ENCODE measurements at regions not wholly inside any gene's neighbourhood (a gene's known extent, or its start where the extent isn't known, plus 50 kb on each side); places are given as distances from the start of the nearest gene placed in this dataset.

DNA sequence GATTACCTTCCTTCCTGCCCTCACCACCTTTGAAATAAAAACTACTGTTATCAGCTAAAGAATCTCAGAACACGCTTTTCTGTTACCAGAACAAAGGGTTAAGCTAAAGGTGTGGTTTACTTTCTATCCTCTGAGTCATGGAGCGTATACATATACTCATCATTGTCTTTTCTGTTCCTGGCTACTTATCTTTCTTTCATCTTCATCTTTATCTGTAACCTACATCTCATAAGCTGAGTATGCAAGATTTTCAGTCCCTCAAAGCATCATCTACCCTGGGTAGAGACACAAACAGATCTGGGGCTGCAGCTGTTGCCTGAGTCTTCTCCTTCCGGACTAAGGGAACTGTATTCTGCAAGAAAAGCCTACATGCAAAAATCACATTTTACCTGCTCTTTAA is 75.6 kb downstream of the LMO4 start:
- DNase-seq (ENCODE audit: low read depth, low spot score): no peak
- ATAC-seq: no peak
- no peak for TF ChIP-seq POLR2AphosphoS5 (IDR thresholded peaks at IDR 0.05; ENCODE audit: low read depth, low read length)
- TF ChIP-seq, protein P1, sequence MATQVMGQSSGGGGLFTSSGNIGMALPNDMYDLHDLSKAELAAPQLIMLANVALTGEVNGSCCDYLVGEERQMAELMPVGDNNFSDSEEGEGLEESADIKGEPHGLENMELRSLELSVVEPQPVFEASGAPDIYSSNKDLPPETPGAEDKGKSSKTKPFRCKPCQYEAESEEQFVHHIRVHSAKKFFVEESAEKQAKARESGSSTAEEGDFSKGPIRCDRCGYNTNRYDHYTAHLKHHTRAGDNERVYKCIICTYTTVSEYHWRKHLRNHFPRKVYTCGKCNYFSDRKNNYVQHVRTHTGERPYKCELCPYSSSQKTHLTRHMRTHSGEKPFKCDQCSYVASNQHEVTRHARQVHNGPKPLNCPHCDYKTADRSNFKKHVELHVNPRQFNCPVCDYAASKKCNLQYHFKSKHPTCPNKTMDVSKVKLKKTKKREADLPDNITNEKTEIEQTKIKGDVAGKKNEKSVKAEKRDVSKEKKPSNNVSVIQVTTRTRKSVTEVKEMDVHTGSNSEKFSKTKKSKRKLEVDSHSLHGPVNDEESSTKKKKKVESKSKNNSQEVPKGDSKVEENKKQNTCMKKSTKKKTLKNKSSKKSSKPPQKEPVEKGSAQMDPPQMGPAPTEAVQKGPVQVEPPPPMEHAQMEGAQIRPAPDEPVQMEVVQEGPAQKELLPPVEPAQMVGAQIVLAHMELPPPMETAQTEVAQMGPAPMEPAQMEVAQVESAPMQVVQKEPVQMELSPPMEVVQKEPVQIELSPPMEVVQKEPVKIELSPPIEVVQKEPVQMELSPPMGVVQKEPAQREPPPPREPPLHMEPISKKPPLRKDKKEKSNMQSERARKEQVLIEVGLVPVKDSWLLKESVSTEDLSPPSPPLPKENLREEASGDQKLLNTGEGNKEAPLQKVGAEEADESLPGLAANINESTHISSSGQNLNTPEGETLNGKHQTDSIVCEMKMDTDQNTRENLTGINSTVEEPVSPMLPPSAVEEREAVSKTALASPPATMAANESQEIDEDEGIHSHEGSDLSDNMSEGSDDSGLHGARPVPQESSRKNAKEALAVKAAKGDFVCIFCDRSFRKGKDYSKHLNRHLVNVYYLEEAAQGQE (IDR thresholded peaks at IDR 0.05; ENCODE audit: insufficient read depth in 1 of 2, low read depth in 2 of 2, low read length in 1 of 2): no peak
- TF ChIP-seq, protein P2, sequence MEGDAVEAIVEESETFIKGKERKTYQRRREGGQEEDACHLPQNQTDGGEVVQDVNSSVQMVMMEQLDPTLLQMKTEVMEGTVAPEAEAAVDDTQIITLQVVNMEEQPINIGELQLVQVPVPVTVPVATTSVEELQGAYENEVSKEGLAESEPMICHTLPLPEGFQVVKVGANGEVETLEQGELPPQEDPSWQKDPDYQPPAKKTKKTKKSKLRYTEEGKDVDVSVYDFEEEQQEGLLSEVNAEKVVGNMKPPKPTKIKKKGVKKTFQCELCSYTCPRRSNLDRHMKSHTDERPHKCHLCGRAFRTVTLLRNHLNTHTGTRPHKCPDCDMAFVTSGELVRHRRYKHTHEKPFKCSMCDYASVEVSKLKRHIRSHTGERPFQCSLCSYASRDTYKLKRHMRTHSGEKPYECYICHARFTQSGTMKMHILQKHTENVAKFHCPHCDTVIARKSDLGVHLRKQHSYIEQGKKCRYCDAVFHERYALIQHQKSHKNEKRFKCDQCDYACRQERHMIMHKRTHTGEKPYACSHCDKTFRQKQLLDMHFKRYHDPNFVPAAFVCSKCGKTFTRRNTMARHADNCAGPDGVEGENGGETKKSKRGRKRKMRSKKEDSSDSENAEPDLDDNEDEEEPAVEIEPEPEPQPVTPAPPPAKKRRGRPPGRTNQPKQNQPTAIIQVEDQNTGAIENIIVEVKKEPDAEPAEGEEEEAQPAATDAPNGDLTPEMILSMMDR (IDR thresholded peaks at IDR 0.05): no peak
- TF ChIP-seq TCF7L2 (IDR thresholded peaks at IDR 0.05; ENCODE audit: low read depth, low read length): no peak
- TF ChIP-seq SIN3A (IDR thresholded peaks at IDR 0.05; ENCODE audit: borderline replicate concordance, insufficient read depth, low read depth, low read length): no peak
- in situ Hi-C loops (cut with HindIII; ENCODE audit: low pct_unique_long_range_greater_than_20kb, low sequenced_read_pairs) (no loop called here), intact Hi-C loops (cut with micrococcal nuclease; ENCODE audit: unreplicated experiment) (no loop called here)
- no peaks in the 10 kb centered on the region; the same call in 1 of the 2 replicates for H3K27me3 ChIP-seq (ENCODE audit: control insufficient read depth, insufficient read depth, low read length)
- ChIA-PET CTCF (interaction anchor here (0.5 kb wide), 1 partner anchor 68 kb away, joined by 3 read pairs; no protein-coding TSS in a partner anchor), POLR2A (no interaction called here)
- H3K9me3 ChIP-seq (ENCODE audit: control insufficient read depth, insufficient read depth, low read depth, low read length): no peaks in the 10 kb centered on the region
- H3K27ac ChIP-seq (ENCODE audit: low read length): no peak overlapping the region
- no peaks in the 10 kb centered on the region for H3K4me1 ChIP-seq (ENCODE audit: control insufficient read depth, insufficient read depth, low read length)
- no TSS peak for BruUV-seq (replicated peaks)
- H3K36me3 ChIP-seq (ENCODE audit: control insufficient read depth, insufficient read depth, low read length): no peaks in the 10 kb centered on the region
- no peak overlapping the region for H3K4me3 ChIP-seq (ENCODE audit: low read depth in 2 of 2, low read length in 2 of 2)

DNA sequence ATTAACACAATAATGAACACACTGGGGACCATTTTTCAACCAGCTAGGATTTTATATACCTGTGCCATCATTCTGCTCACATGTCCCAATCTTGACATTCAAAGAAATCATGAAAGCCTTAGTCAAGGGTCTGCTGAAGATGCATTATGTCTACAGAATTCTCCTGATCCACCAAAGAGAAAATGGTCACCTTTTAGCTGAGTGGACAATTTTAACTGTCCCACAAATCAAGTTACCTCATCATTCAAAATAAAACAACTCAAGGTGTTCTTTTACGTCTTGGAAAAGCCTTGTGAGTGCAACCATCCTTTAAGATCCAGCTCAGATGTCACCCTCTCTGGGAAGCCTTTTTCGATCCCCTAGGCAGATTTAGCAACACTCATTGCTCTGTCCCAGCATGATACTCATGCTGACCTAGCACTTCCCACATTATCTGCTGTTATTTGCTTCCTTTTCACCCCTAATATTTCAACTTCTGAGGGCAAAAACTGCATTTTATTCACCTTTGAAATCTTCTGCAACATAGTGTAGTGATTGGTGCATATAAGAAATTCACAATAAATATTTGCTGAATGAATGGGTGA is 80.1 kb downstream of the LMO4 start:
- in situ Hi-C loops (cut with HindIII; ENCODE audit: low pct_unique_long_range_greater_than_20kb, low sequenced_read_pairs) (no loop called here), intact Hi-C loops (cut with micrococcal nuclease; ENCODE audit: unreplicated experiment) (no loop called here)
- H3K36me3 ChIP-seq (ENCODE audit: control insufficient read depth, insufficient read depth, low read length): no peaks in the 10 kb centered on the region
- DNase-seq (ENCODE audit: low read depth, low spot score) (no peak), ATAC-seq (no peak)
- ChIA-PET CTCF (no interaction called here), POLR2A (no interaction called here)
- BruUV-seq (replicated peaks): no TSS peak
- TF ChIP-seq POLR2AphosphoS5 (IDR thresholded peaks at IDR 0.05; ENCODE audit: low read depth, low read length): no peak
- TF ChIP-seq, protein P1 (IDR thresholded peaks at IDR 0.05; ENCODE audit: insufficient read depth in 1 of 2, low read depth in 2 of 2, low read length in 1 of 2): no peak
- TF ChIP-seq, protein P2 (IDR thresholded peaks at IDR 0.05): no peak
- no peak for TF ChIP-seq SIN3A (IDR thresholded peaks at IDR 0.05; ENCODE audit: borderline replicate concordance, insufficient read depth, low read depth, low read length)
- no peak for TF ChIP-seq TCF7L2 (IDR thresholded peaks at IDR 0.05; ENCODE audit: low read depth, low read length)
- no peaks in the 10 kb centered on the region for H3K4me1 ChIP-seq (ENCODE audit: control insufficient read depth, insufficient read depth, low read length)
- H3K9me3 ChIP-seq (ENCODE audit: control insufficient read depth, insufficient read depth, low read depth, low read length): no peaks in the 10 kb centered on the region
- no peak overlapping the region for H3K27ac ChIP-seq (ENCODE audit: low read length)
- no peak overlapping the region for H3K4me3 ChIP-seq (ENCODE audit: low read depth in 2 of 2, low read length in 2 of 2)
- no peaks in the 10 kb centered on the region; the same call in 1 of the 2 replicates for H3K27me3 ChIP-seq (ENCODE audit: control insufficient read depth, insufficient read depth, low read length)

Measured in Panc1 (cell line).